Glomerular visceral epithelial cell (primary cell): ENCODE measurements at regions not wholly inside any gene's neighbourhood (a gene's known extent, or its start where the extent isn't known, plus 50 kb on each side); places are given as distances from the start of the nearest gene placed in this dataset.

Source experiments
- DNase-seq: peaks from one replicate; pipeline ENCODE4 v3.0.0-alpha.2; 2016; ENCODE audit errors: extremely low spot score

DNA sequence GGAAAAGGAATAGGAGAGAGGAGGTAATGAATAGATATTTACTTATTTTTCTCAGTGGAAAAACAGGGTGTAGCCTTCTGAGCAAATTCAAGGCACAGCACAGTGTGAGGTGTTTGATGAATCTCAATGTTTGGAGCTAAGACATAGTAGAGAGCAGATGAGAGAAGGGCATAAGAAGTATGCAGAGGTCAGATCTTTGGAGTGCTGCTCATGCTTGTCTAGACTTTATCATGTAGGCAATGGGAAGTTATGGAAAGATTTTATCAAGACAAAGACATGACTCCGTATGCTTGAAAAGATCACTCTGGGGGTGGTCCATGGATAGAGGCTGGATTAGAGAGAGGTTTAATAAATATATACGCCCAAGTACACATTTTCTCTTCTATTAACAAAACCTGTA lies 217.0 kb upstream of the CNR1 start:
- no peak for DNase-seq

DNA sequence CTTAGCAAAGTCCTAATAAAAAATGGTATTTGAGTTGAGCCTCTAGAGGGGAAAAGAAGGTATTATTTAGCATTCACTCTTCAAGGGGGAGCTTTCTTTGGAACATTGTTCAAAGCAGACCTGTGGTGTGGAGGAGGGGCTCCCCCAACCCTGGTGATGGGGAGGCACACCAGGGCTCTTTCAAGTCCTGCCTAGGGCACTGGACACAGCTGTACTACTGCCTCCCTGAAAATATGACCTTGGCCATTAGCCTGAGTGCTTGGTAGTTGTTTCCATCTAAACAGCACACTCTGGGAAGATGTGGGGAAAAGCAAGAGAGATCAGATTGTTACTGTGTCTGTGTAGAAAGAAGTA lies 215.1 kb upstream of the CNR1 start:
- DNase-seq = no peak

DNA sequence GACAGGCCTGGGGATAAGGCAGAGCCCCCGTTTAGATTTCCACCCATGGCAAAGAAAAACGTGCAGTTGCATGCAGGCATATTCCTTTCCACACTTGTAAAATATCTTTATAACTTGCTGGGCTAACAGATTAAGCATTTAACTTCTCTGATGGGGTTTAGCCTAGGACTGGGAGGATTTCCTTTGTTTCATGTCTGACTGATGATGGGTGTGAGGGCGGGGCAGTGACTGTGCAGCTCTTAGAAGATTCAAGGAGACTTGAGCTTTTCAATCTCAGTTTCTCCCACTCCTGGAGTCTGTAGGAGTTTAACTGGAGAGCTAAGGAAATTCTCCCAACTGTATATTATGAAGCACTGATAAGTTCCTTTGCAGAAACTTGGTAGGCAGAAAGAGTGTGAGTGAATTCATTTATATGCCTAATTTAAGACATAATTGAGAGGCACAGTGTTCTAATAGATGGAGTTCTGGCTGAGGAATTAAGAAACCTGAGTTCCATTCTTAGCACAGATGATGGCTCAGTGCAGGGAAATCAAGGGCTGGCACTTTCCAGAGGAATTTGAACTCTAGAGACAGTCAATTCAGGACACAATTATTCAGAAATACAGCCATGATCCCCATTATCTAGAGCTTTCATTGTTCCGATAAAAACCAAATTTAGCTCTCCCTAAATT lies 214.6 kb upstream of the CNR1 start:
- peak; percentile 45 for DNase-seq

DNA sequence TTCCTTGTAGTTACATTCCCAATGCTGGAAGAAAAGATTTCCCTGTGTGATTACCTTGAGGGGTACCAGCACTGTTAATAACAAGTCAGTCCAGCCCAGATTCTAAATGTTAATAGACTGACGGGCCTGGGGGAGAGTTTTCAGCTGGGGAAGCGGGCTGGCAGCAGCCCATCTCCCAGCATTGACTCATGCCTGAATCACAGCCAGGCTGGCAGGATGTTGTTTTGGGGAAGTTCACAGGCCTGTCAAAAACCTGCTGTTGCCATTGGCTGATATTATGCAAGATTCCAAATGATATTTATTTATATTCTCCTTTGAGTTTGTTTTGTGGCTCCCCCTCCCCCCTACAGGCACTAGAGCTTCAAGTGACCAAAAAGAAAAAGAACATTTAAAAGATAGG lies 213.9 kb upstream of the CNR1 start:
- DNase-seq = peak; percentile 83

DNA sequence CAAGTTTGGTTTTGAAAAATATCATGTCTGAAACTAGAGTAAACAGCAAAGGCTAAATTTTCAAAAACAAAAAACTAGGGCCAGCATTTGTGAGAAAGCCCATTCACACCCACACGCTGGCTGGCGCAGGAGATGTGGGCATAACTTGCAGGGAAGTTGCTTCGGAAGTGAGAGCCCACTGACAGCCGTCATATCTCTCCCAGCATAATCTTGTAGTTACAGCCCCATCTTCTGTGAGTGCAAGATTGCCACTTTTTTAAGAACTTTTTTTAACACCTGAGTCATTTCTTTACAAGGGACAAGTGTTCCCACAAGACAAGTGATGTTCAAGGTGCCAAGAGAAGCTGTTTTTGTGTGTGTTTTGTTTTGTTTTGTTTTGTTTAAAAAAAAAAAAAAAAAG lies 212.5 kb upstream of the CNR1 start:
- DNase-seq = no peak

DNA sequence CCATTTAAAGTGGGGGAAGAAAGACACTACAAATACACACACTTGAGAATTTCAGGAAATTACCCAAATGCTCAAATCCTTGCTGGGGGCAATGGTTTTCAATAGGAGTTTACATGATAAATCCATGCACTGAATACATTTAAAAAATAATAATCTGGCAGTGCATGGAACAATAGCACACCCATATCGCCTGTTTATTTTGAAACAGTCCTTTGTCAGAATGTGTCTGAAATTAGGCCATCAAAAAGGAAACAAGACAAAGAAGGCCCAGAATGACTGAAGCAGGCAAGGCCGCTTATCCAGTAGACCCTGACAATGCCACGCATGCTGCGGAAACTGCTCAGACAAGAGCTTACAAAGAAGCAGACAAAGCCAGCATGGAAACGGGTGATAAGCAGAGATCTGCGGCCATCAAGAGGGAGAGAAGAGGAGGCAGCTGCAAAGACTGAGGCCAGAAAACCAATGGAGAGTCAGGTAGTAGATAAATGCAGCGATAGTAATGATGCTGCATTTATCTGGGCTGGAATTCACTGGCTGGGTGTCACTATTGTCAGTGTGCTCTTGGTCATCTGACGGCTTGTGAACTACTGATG lies 211.9 kb upstream of the CNR1 start:
- DNase-seq = no peak

DNA sequence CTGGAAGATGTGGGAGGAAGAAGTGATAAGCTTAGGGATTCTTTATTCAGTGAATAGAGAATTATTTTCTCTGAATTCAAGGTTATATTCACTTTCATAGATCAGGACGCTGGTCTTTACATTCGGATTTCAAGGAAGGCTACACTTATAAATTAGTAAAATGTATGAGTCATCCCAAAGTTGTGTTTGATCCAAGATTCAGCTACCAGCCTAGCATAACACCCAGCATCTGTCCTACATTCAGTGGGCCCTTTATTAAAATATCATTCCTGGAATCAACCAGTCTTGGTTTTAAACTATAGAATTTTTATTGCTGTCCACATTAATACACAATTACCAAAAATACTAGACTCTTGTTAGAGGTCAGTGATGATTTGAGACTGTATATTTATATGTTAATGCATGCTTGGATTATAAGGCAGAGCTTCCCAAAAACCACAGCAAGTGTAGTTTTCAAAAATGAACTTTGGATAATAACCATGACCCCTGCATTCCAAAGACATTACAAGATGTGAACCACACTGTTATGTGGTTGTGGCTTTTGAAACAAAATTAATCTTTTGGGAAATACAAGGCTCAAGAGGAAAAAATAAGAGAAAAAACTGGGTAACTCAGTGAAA lies 210.7 kb upstream of the CNR1 start:
- peak; percentile 81 for DNase-seq

DNA sequence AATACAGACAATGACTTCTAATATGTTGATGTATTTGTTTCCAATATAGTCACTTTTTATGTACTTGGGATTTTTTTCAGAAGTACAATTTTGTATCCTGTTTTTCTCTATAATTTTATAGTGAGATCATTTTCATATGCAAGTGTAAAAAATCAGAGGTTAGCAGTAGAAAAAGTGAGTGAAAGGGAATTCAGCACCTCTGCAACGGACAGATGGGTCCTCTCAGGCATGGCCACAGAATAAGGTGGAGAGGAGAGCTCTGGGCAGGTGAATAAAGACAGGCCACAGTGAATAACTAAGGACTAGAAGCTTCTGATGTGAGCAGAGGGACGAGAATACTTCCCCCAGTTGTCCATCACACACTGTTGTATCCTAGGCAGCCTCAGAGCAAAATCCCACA lies 210.1 kb upstream of the CNR1 start:
- no peak for DNase-seq

DNA sequence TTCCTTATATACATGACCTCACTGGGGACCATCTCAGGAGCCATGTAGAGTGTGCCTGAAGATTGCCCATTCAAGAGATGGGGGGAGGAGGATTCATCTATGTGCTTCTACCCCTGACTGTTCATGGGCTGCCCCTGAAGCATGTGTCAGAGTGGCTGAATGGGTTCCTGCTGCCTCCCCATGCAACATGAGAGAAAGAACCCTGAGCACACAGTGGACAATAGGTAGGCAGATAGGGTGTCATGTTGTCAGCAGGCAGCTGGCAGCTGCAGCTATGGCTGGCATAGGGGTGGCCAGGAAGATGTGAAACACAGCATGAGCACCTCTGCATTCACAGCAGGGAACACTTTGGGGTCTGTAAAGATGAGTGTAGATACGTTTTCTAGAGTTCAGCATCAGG lies 208.4 kb upstream of the CNR1 start:
- no peak for DNase-seq

DNA sequence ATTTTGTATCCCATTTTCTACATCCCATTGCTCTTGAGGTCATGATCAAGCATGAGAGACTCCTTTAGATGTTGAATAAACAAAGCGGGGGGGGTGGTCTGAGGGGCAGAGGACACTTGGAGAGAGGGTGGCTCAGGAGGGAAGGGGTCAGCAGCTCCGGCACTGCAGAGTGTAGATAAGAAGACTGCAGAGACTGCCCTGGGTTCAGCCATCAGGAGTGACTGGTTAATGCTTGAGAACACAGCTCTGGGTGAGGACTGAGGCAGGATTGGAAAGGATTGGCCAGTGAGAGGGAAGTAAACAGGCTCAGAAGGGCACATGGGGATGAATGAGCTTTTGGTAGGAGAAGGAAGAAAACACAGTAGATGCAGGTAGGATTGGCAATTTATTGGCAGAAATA lies 205.3 kb upstream of the CNR1 start:
- DNase-seq = no peak

DNA sequence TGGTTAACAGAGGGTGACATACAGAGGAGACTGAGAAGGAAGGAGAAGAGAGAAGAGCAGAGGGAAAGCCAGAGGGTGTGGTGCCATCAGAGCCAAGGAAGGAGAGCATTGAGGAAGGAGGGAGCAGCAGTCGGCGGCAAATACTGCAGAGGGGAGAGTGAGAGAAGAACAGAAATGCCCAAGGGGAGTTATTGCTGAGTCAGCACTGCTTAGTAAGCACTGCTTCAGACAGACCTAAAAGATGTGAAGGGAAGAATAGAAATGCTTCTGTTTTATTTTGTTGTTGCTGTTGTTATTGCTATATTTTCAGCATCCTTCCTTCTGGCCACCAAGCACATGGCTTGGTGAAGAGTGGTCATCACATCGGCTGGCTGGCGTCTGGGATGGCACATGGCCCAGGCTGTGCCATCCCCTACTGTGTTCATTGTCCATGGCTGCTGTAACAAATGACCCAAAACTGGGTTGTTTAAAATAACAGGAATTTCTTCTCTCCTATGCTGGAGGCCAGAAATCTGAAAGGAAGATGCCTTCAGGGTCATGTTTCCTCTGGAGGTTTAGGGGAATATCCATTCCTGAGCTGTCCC lies 204.1 kb upstream of the CNR1 start:
- no peak for DNase-seq

DNA sequence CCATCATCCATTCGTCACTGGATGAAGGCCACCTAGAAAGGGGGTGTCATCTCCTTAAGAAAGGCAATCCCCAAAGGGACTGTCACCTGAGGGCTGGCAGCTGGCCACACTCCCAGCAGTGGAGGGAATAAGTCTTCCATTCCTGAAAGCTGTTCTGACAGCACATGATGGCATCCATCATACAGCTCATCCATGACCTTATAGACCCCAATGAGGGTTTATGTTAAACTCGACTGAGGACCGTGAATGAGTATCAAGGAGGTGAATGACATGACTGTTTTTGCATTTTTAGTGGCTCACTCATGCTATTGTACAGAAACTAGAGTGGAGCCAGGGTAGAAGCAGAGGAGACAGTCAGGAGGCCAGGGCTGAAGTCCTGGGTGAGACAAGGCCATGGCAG lies 203.1 kb upstream of the CNR1 start:
- DNase-seq = no peak

DNA sequence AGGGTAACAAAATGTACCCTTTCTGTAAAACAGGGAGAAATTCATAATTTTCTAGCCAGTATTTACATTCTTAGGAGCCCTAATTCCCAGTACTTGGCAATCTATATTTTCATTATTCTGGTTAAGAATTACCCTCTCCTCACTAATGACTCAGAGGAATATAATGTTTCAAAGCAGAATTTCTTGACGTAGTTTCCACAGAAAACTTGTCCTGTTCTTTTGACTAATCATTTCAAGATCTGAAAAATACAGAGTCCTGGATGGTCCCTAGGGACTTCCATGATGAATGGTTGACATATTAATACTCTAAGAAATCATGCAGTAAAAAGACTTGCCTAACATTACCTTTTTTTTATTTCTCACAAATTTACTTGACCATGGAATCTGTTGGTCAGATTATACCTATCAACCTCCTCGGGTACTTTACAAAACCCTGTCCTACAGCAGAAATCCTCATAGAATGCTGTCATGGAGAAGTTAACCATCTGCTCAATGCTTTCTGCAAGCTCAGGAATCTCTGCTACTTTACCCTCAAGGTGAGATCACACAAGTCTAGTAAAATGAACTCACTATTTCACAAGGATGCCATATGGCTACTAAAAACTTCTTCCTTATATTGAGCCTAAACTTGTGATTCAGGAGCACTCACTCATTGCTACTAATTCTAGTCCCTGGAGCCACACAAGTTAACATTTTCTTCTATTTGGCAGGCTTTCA lies 202.1 kb upstream of the CNR1 start:
- peak; percentile 67 for DNase-seq

DNA sequence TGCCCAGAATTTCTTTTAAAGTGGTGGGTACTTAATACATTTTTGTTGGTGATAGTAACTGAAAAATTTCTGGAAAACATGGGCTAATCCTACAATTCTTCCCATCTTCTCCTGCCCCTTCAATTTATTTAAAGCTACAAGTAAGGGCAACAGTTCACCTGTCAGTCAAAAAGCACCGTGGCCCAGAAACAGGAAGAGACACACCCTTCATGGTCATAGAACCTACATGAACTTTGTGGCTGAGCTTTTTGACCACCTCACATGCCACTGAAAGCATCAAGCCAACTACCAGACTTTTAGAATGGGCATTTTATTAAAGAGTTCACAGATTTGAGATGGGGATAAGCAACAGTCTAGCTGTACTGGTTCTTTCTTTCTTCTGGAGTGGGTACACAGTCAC lies 201.1 kb upstream of the CNR1 start:
- no peak for DNase-seq

DNA sequence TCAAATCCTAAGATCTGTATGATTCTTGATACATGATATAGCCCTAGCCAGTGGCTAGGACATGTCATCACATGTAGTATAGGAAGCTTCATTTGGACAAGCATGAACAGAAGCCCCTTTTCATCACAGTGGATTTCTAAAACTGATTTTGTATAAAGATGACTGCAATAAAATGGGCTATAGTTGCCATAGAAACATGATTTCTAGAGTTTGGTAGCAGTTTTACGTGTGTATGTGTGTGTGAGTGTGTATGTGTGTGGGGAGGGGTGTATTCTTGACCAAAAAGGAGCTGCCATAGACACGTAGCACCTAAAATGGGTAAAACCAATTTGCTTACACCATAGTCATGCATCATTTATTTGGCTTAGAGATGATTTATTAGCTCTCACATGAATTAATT lies 200.5 kb upstream of the CNR1 start:
- DNase-seq = no peak

DNA sequence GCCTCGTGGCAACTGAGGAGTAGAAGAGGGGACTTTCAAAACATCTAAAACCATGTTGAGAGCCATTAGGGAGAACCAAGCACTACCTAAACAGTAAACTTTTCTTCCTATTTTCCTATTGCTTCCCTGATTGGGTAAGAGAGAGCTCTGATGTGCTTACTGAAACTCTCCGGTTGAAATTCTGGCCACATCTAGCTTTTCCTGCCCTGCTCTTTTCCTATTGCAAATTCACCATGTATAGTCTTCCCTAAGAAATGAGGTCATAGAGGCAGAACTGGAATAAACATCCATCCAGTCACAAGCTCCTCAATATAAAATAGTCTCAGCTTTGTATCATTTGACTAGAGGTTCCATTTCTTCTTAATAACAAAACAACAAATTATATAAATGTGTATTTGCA lies 199.5 kb upstream of the CNR1 start:
- DNase-seq = no peak

DNA sequence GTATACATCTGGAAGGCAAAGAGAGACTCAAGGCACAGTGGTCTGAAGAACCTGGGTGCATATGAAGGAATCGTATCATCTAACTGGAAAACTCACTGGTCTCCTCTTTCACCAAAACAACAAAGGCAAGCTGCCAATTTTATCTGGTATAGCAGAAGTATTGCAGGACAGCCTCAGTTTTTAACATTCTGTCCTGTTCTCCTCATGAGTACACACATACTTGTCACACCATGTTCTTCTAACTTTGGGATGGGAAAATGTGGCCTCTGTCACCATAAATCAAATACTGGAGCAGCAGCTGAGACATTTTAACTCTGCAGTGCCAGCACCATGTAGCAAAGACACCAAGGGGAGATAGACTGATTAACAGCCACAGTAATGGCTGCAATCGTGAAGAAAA lies 199.1 kb upstream of the CNR1 start:
- no peak for DNase-seq

DNA sequence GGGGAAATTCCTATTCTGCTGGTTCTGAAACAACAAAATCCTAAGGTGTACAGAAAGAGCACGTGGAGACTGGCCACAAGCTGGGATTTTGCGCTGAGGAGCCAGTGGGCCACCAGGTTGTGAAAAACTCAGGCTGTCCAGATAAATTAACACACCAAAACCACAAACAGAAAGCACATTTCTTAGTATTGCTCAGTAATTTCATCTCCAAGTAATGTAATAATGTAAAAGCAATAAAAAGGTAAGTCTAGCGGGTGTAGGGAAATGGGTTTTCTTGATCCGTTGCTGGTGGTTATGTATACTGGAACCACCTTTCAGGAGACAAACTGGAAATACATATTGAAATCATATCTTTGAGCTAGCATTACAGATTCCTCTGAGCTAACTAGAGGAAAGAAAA lies 195.6 kb upstream of the CNR1 start:
- DNase-seq = no peak

DNA sequence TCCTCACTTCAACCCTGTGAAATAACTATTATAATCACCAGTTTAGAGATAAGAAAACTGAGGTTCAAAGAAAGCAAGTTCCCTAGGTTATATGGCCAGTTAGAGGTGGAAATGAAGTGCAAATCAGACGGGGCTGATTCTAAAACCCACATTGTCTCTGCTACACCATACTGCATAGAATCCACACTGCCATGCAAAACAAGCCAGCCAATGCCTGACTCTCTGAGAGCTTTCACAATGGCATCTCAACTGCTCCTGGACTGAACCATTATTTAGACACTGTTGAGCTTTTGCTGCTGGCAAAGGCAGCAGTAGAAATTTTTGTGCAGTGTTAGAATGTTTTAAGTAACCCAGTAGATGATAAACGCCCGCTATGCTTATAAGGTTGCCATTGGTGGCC lies 195.2 kb upstream of the CNR1 start:
- no peak for DNase-seq

DNA sequence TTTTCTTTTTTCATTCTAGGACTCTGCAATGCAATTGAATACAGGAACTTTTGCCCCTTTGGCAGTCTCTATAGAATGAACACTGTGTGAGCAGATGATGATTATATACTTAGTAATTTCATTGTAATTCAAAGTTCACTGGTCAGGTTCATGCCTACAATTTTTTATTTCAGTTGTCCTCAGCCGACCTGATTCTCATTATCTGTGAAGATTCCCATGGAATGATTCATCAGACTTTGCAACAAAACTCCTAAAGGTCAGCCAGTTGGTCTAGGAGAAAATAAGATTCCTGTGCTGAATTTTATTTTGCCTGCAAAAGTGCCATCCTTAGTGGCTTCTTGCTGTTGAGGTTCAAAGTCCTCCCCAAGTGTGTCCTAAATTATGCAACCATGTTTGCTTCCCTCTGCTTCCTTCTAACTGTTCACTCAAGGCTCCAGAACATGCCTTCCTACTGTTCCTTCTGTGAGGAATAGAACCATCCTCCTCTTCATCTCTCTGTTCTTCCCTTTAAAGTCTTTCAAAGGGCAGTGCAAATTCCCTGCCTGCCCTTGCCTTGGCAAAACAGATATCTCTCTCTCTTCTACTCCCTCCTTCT lies 194.2 kb upstream of the CNR1 start:
- peak; percentile 65 for DNase-seq

DNA sequence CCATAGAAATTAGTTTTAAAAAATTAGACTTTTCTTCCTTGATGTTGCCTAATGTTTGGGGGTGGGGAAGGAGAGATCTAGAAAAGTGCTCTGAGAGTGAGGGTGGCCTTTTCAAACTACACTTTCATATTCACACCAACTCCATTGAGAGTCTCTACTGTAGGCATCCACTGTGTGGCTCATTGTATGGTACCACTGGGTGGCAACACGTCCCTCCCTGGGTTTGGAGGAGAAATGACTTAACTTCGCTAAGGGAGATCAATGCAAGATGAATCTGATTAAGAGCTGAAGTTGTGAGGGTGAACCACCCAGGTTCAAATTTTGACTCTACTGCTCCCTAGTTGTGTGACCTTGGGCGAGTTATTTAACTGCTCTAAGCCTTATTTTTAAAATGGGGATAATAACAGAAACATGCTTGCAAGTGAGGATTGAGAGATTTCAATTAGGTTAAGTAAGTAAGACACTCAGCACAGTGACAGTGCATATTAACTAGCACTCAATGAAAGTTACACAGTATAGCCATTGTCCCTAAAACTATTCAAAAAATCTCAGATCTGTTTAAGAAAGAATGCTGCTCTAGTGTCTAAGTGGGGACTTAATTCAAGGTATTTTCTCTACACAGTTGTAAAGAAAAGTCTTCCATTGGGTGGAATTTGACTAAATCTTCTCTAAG lies 193.5 kb upstream of the CNR1 start:
- no peak for DNase-seq

DNA sequence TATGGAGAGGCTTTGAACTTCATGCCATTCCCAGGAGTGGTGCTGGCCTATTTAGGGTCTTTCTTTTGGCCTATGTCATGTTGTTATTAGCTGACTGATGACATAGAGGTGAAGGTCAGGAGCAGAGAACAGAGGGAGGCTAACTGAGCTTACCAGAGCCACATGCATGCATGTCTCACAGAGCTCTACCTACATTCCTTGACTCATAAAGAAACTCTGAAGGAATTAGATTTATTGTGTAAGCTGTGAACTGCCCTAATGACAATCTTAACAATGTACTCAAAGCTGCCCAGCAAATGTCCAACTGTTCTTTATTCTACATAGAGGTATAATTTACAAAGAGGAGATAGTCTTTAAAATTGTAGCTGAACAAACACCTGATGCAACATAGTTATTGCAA lies 192.7 kb upstream of the CNR1 start:
- DNase-seq = no peak
